ENCODE measurements at regions not wholly inside any gene's neighbourhood (a gene's known extent, or its start where the extent isn't known, plus 50 kb on each side); places are given as distances from the start of the nearest gene placed in this dataset.

GRCh38 chr4:4662230-4662629, 120.4 kb upstream of the STX18 start:
- no peak overlapping the region for H3K4me3 ChIP-seq (replicated peaks; ENCODE audit: low read depth, low read length)
- DNase-seq (ENCODE audit: extremely low read depth, low read depth): no peak
- TF ChIP-seq, protein P1, sequence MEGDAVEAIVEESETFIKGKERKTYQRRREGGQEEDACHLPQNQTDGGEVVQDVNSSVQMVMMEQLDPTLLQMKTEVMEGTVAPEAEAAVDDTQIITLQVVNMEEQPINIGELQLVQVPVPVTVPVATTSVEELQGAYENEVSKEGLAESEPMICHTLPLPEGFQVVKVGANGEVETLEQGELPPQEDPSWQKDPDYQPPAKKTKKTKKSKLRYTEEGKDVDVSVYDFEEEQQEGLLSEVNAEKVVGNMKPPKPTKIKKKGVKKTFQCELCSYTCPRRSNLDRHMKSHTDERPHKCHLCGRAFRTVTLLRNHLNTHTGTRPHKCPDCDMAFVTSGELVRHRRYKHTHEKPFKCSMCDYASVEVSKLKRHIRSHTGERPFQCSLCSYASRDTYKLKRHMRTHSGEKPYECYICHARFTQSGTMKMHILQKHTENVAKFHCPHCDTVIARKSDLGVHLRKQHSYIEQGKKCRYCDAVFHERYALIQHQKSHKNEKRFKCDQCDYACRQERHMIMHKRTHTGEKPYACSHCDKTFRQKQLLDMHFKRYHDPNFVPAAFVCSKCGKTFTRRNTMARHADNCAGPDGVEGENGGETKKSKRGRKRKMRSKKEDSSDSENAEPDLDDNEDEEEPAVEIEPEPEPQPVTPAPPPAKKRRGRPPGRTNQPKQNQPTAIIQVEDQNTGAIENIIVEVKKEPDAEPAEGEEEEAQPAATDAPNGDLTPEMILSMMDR (IDR thresholded peaks at IDR 0.05; ENCODE audit: low read depth, low read length, missing control alignments): no peak

DNA sequence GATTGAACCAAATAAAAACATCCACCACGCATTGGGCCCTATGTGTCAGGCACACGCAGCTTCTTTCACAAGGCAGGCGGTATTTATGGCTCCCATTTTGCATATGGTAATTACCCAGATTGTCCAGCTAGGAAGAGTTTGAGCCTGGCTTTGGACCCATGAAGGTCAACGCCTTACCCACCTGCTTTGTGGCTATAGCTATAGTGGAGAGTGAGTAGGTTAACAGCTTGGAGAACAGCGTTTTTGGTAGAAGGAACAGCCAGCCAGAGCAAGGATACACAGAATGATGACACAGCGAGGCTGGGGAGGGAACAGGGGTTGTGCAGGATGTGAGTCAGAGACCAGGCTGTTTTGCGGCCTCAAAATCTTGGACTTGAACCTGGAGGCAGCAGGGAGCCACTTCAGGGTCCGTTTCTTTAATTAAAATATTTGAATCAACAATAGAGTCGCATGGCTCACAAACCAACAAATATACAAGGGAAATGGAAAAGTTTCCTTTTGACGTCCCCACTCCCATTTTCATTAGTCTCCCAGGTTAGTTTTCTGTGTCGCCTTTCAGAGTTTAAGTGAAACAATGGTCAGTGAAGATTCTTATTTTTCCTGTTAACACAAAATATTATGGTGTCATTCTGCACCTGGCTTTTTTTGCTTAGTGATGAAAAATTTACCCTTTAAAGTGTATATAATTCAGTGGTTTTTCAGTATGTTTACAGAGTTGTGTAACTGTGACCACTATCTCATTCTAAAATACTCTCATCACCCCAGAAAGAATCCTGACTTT, 118.2 kb upstream of the STX18 start:
- no peak overlapping the region for H3K4me3 ChIP-seq (replicated peaks; ENCODE audit: low read depth, low read length)
- TF ChIP-seq, protein P1 (IDR thresholded peaks at IDR 0.05; ENCODE audit: low read depth, low read length, missing control alignments): no peak
- DNase-seq (ENCODE audit: extremely low read depth, low read depth): peak; percentile 90

- peak; percentile 88 for DNase-seq (ENCODE audit: extremely low read depth, low read depth)
- H3K4me3 ChIP-seq (replicated peaks; ENCODE audit: low read depth, low read length): no peak overlapping the region
- TF ChIP-seq, protein P1 (IDR thresholded peaks at IDR 0.05; ENCODE audit: low read depth, low read length, missing control alignments): no peak
Measured at GRCh38 chr4:4658052-4658451, 116.2 kb upstream of the STX18 start.

GRCh38 chr4:4656977-4657376, 115.1 kb upstream of the STX18 start:
- H3K4me3 ChIP-seq (replicated peaks; ENCODE audit: low read depth, low read length): no peak overlapping the region
- DNase-seq (ENCODE audit: extremely low read depth, low read depth): no peak
- TF ChIP-seq, protein P1 (IDR thresholded peaks at IDR 0.05; ENCODE audit: low read depth, low read length, missing control alignments): no peak

DNA sequence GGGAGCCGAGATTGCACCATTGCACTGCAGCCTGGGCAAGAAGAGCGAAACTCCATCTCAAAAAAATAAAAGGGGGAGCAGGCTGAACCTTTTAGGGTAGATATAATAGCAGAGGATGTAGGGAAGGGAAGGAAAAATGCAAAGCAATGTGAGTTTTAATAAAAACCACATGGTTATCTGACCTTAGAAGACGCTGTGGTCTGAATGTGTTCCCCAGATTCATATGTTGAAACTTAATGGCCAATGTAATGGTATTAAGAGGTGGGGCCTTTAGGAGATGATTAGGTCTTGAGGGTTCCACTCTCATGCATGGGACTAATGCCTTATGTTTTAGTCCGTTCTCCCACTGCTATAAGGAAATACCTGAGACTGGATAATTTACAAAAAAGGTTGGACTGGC, 114.1 kb upstream of the STX18 start:
- no peak overlapping the region for H3K4me3 ChIP-seq (replicated peaks; ENCODE audit: low read depth, low read length)
- TF ChIP-seq, protein P1 (IDR thresholded peaks at IDR 0.05; ENCODE audit: low read depth, low read length, missing control alignments): no peak
- DNase-seq (ENCODE audit: extremely low read depth, low read depth): no peak

DNA sequence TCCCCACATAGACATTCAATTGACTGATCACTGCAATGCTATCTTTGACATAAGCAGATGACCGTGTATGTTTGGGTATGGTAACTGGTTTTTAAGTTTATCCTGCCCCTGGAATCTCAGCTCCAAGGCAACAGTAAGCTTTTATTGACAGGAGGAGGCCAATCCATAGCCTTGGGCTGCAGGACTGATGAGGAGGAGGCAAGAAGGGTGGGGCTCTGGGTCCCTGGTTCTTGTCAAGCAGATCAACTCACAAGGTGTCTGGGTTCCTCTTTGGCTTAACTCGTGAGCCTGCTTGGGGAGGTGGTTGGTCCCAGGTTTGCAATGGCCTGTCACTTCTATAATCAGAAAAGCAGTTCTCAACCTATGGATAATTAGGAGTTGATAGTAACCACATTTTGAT, 113.2 kb upstream of the STX18 start:
- DNase-seq (ENCODE audit: extremely low read depth, low read depth): no peak
- TF ChIP-seq, protein P1 (IDR thresholded peaks at IDR 0.05; ENCODE audit: low read depth, low read length, missing control alignments): no peak
- H3K4me3 ChIP-seq (replicated peaks; ENCODE audit: low read depth, low read length): no peak overlapping the region
